ENCODE measurements at regions not wholly inside any gene's neighbourhood (a gene's known extent, or its start where the extent isn't known, plus 50 kb on each side); places are given as distances from the start of the nearest gene placed in this dataset.

DNA sequence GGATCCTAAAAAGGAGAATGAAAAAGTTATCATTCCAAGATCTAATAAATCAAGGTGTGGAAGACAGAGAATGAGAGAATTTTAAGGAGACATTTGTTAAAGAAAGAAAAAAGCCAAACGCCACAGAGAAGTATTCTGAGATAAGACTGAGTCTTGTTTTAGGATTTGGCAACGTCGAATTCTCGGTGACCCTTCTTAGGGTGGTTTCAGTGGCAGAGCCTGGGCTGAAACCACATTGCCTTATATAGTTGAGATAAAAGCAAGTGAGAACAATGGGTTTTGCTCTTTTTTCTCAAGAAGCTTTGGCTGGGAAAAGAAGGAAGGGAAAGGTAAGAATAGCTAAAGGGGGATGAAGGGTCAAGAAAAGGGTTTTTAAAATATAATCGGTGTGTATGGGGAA lies 209.4 kb downstream of the VEGFC start:
- TF ChIP-seq, protein P1, sequence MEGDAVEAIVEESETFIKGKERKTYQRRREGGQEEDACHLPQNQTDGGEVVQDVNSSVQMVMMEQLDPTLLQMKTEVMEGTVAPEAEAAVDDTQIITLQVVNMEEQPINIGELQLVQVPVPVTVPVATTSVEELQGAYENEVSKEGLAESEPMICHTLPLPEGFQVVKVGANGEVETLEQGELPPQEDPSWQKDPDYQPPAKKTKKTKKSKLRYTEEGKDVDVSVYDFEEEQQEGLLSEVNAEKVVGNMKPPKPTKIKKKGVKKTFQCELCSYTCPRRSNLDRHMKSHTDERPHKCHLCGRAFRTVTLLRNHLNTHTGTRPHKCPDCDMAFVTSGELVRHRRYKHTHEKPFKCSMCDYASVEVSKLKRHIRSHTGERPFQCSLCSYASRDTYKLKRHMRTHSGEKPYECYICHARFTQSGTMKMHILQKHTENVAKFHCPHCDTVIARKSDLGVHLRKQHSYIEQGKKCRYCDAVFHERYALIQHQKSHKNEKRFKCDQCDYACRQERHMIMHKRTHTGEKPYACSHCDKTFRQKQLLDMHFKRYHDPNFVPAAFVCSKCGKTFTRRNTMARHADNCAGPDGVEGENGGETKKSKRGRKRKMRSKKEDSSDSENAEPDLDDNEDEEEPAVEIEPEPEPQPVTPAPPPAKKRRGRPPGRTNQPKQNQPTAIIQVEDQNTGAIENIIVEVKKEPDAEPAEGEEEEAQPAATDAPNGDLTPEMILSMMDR (IDR thresholded peaks at IDR 0.05; ENCODE audit: control insufficient read depth, insufficient read depth, low read depth, low read length, missing control alignments), result no peak
- no peak overlapping the region for H3K4me3 ChIP-seq (ENCODE audit: control insufficient read depth, low read depth, low read length)
- DNase-seq (ENCODE audit: low read depth), result no peak

DNA sequence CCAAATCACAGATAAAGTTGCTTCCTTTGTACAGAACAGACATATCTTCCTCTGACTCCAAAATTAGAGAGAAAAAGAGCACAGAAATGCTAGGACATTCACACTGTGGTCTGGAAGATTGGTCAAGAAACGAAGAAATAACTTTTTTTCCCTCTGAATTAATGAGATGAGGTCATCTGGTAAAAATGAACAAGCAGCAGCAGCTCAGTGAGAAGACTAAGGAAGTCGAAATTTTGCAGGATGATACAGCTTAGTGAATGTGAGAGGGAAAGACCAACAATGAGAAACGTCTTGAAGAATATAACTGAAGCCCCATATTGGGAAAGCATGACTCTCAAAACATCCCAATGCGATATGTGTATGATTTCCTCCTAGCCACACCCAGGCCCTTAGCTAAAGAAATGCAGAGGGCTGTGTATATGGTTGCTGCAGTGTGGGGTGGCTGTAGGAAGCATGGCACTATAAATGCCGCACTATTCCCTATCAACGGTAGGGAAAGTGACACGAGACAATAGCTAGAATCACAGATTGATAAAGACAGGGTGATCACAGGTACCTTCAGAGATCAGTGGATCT lies 208.6 kb downstream of the VEGFC start:
- H3K4me3 ChIP-seq (ENCODE audit: control insufficient read depth, low read depth, low read length), result no peak overlapping the region

DNA sequence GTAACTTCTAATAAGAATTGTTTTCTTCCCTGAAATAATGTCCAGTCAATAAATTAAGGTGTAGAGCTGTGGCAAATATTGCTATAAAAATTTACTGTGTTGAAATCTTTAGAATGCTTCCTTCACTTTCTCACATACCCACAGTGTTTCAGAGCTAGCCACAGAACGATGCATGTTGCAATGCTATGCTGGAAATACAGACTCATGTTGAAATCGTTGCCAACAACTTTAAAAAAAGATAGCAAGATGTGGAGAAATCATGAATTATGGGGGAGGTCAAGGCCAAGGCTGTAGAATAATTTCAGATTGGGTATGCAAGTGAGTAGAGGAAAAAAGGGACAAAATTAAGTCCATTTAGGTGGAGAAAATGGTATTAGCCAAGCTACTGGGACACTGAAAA lies 204.8 kb downstream of the VEGFC start:
- no peak overlapping the region for H3K4me3 ChIP-seq (ENCODE audit: control insufficient read depth, low read depth, low read length)
- DNase-seq (ENCODE audit: low read depth), result peak; percentile 93
- TF ChIP-seq, protein P1 (IDR thresholded peaks at IDR 0.05; ENCODE audit: control insufficient read depth, insufficient read depth, low read depth, low read length, missing control alignments), result no peak

More for the DNA sequence above, 208.6 kb downstream of the VEGFC start:
- no peak for DNase-seq (ENCODE audit: low read depth)
- TF ChIP-seq, protein P1 (IDR thresholded peaks at IDR 0.05; ENCODE audit: control insufficient read depth, insufficient read depth, low read depth, low read length, missing control alignments), result no peak

DNA sequence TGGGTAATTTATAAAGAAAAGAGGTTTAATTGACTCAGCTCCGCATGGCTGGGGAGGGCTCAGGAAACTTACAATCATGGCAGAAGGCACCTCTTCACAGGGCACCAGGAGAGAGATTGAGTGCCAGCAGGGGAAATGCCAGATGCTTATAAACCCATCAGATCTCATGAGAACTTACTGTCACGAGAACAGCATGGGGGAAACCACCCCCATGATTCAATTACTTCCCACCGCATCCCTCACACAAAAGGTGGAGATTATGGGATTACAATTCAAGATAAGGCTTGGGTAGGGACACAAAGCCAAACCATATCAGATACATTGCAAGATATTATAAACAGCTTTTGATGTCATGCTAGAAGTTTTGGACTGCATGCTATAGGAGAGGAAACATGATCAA lies 204.3 kb downstream of the VEGFC start:
- TF ChIP-seq, protein P1 (IDR thresholded peaks at IDR 0.05; ENCODE audit: control insufficient read depth, insufficient read depth, low read depth, low read length, missing control alignments), result no peak
- H3K4me3 ChIP-seq (ENCODE audit: control insufficient read depth, low read depth, low read length), result no peak overlapping the region
- DNase-seq (ENCODE audit: low read depth), result no peak

GRCh38 chr4:176592976-176593670 lies 199.6 kb downstream of the VEGFC start:
- TF ChIP-seq, protein P1 (IDR thresholded peaks at IDR 0.05; ENCODE audit: control insufficient read depth, insufficient read depth, low read depth, low read length, missing control alignments), result no peak
- no peak overlapping the region for H3K4me3 ChIP-seq (ENCODE audit: control insufficient read depth, low read depth, low read length)
- no peak for DNase-seq (ENCODE audit: low read depth)

DNA sequence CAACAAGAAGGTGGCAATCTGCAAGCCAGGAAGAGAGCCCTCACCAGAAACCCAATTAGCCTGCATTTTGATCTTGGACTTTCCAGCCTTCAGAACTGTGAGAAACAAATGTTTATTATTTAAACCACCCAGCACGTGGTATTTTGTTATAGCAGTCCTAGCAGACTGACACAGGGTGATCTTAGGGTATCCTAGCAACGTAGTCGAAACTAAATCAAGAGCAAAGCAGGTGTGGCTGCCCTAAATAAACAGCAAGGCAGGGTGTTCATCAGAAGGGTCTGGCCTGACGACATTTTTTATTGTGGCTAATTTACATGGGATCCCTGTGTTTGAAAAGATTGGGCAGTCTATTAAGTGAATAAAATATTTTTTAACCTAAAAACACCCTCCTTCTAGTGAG lies 198.8 kb downstream of the VEGFC start:
- DNase-seq (ENCODE audit: low read depth), result no peak
- no peak overlapping the region for H3K4me3 ChIP-seq (ENCODE audit: control insufficient read depth, low read depth, low read length)
- TF ChIP-seq, protein P1 (IDR thresholded peaks at IDR 0.05; ENCODE audit: control insufficient read depth, insufficient read depth, low read depth, low read length, missing control alignments), result no peak
